ENCODE measurements at regions not wholly inside any gene's neighbourhood (a gene's known extent, or its start where the extent isn't known, plus 50 kb on each side); places are given as distances from the start of the nearest gene placed in this dataset.

DNA sequence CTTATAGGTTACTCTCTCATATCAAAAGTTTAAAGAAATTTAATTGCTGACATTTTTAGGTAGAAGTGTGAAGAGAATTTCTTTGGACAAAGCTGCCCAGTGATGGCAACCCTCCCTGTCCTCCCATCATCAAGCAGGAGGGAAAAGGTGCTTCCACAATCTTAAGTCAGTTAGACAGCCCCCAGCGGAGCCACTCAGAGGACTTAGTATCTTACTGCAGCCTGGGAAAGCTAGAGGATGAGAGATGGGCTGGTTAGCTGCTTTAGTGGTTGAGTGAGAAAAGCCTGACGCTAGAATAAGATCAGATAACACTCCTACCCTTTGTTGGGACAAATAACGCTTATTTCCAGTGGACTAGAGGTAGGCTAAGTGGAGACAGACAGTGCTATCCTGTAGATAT lies 227.1 kb downstream of the RFPL4B start:
- H3K4me3 ChIP-seq: no peak overlapping the region
- no peaks in the 10 kb centered on the region for H3K9me3 ChIP-seq
- H3K36me3 ChIP-seq: peaks cover 0 to 1% of the 10 kb centered on the region in 2 donors
- no peaks in the 10 kb centered on the region for H3K27me3 ChIP-seq
- intact Hi-C loops (cut with DNase I; ENCODE audit: low total_unique reads): no loop called here
- no peak for TF ChIP-seq POLR2A (IDR thresholded peaks at IDR 0.05)
- TF ChIP-seq, protein P1, sequence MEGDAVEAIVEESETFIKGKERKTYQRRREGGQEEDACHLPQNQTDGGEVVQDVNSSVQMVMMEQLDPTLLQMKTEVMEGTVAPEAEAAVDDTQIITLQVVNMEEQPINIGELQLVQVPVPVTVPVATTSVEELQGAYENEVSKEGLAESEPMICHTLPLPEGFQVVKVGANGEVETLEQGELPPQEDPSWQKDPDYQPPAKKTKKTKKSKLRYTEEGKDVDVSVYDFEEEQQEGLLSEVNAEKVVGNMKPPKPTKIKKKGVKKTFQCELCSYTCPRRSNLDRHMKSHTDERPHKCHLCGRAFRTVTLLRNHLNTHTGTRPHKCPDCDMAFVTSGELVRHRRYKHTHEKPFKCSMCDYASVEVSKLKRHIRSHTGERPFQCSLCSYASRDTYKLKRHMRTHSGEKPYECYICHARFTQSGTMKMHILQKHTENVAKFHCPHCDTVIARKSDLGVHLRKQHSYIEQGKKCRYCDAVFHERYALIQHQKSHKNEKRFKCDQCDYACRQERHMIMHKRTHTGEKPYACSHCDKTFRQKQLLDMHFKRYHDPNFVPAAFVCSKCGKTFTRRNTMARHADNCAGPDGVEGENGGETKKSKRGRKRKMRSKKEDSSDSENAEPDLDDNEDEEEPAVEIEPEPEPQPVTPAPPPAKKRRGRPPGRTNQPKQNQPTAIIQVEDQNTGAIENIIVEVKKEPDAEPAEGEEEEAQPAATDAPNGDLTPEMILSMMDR (IDR thresholded peaks at IDR 0.05): no peak
- H3K27ac ChIP-seq: no peak overlapping the region
- H3K4me1 ChIP-seq: peaks cover 0 to 5% of the 10 kb centered on the region in 2 donors
- DNase-seq: no peak

DNA sequence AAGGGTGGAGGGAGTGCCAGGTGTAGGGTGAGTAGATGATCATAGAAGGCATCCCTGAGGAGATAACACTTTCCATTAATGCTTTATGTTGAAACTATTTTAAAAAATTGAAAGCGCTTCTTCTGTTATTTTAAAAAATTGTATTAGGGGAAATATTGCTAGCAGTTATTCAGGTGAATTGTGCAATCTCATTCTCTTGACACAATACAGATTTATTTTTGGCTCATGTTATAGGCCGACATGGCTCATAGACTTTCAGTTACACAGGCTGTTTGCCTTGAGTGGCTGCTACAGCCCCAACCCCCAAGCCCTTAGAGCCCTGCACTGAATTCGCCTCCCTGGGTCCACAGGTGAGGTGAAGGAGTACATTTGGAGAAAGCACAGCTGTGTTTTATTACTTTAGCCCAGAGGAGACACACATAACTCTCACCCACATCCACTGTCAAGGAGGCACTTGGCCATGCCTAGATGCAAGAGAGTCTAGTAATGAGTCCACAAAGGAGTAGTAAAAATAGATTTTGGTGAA lies 228.2 kb downstream of the RFPL4B start:
- Histone ChIP-seq H3K27me3 (no peaks in the 10 kb centered on the region), H3K4me1 (peaks cover 0 to 5% of the 10 kb centered on the region in 2 donors), H3K36me3 (peaks cover 0 to 3% of the 10 kb centered on the region in 2 donors), H3K27ac (no peak overlapping the region), H3K9me3 (no peaks in the 10 kb centered on the region), H3K4me3 (no peak overlapping the region)
- DNase-seq: no peak
- intact Hi-C loops (cut with DNase I; ENCODE audit: low total_unique reads): no loop called here
- TF ChIP-seq, protein P1 (IDR thresholded peaks at IDR 0.05): no peak
- TF ChIP-seq POLR2A (IDR thresholded peaks at IDR 0.05): no peak

DNA sequence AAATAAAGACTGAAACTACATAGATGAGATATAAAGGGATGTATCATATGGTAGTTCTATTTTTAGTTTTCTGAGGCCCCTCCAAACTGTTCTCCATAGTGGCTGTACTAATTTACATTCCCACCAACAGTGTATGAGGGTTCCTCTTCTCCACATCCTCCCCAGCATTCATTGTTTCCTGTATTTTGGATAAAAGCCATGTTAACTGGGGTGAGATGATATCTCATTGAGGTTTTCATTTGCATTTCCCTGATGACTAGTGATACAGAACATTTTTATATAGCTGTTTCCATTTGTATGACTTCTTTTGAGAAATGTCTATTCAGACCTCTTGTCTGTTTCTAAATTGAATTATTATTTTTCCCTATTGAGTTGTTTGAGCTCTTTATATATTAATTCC lies 229.3 kb downstream of the RFPL4B start:
- no peak for TF ChIP-seq POLR2A (IDR thresholded peaks at IDR 0.05)
- TF ChIP-seq, protein P1 (IDR thresholded peaks at IDR 0.05): no peak
- DNase-seq: no peak
- no peaks in the 10 kb centered on the region for H3K27me3 ChIP-seq
- H3K36me3 ChIP-seq: peaks cover 0 to 3% of the 10 kb centered on the region in 2 donors
- no peak overlapping the region for H3K4me3 ChIP-seq
- no peak overlapping the region for H3K27ac ChIP-seq
- intact Hi-C loops (cut with DNase I; ENCODE audit: low total_unique reads): no loop called here
- no peaks in the 10 kb centered on the region for H3K9me3 ChIP-seq
- no peaks in the 10 kb centered on the region for H3K4me1 ChIP-seq

DNA sequence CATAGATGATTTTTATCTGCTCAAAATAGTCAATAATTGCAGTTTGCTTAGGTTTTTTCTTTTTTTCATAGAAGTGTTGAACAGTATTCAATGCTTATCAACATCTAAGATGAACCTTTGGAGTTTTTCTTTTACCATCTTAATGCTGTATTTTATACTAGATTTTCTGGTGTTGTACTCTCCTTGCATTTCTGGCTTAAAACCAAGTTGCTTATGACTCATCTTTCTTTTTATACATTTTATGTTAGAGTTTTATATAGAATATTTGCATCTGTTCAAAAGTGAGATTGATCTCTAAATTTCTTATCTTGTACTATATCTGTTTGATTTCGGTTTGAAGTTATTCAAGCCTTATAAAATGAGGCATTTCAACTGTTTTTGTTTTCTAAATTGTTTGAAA lies 232.5 kb downstream of the RFPL4B start:
- Histone ChIP-seq H3K4me1 (no peaks in the 10 kb centered on the region), H3K9me3 (no peaks in the 10 kb centered on the region), H3K27ac (no peak overlapping the region), H3K36me3 (peaks cover 0 to 3% of the 10 kb centered on the region in 2 donors), H3K27me3 (no peaks in the 10 kb centered on the region), H3K4me3 (no peak overlapping the region)
- intact Hi-C loops (cut with DNase I; ENCODE audit: low total_unique reads): no loop called here
- DNase-seq: no peak
- TF ChIP-seq POLR2A (IDR thresholded peaks at IDR 0.05): no peak
- TF ChIP-seq, protein P1 (IDR thresholded peaks at IDR 0.05): no peak

DNA sequence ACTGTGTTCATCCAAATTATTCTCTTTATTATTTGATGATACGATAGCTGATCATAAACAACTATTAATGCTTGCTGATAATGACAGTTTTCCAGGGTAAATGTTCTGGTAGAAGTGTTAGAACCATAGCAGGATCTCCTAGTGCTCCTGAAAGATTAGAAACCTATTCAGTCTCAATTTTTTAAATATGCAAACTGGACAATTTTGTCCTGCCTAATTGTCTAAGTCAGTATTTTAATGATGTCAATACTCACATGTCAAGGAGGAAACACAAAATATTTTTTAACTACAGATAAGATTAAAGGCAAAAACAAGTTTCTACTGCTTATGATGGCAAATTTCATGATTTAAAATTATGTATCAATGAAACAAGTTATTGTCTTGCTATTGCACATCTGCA lies 233.9 kb downstream of the RFPL4B start:
- no peaks in the 10 kb centered on the region for H3K27me3 ChIP-seq
- H3K9me3 ChIP-seq: no peaks in the 10 kb centered on the region
- intact Hi-C loops (cut with DNase I; ENCODE audit: low total_unique reads): no loop called here
- H3K36me3 ChIP-seq: peaks cover 0 to 3% of the 10 kb centered on the region in 2 donors
- H3K27ac ChIP-seq: no peak overlapping the region
- H3K4me1 ChIP-seq: no peaks in the 10 kb centered on the region
- no peak for TF ChIP-seq POLR2A (IDR thresholded peaks at IDR 0.05)
- TF ChIP-seq, protein P1 (IDR thresholded peaks at IDR 0.05): no peak
- DNase-seq: no peak
- H3K4me3 ChIP-seq: no peak overlapping the region
